ENCODE measurements at regions not wholly inside any gene's neighbourhood (a gene's known extent, or its start where the extent isn't known, plus 50 kb on each side); places are given as distances from the start of the nearest gene placed in this dataset.
"Not testable (repeated sequence)": the region's sequence is repeated elsewhere in the genome, so short reads cannot be mapped to it uniquely, and the experiment has no call there.

DNA sequence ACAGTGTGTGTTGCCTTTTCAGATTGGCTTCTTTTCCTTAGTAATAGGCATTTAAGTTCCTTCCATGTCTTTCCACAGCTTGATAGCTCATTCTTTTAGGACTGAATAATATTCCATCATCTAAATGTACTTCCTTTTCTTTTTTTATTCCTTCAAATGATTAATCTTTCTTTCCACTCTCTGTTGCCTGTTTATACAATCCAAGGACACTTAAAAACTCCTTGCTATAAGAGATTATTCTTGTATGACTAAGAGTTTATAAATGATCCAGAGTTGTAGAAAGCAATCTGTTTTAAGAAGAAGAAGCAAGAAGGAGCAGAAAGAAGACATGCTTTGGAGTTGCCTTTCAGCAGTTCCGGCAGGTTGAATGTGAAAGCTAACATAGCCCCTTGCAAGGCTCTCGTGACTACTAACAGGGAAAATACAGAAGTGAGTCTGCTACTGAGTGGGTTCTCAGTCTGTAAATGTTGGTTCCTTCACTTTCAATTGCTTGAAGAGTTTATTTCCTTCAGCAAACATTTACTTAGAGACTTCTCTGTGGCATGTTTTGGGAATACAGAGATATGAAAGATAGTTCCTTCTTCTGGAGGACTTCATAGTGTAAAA is 123.0 kb downstream of the PMAIP1 start:
- Histone ChIP-seq H3K27me3 (ENCODE audit: control insufficient read depth in 5 of 5, insufficient read depth in 4 of 5, low read length in 5 of 5) (no peaks in the 10 kb centered on the region), H3K9ac (ENCODE audit: low read length in 5 of 5) (no peak overlapping the region), H3K36me3 (ENCODE audit: control insufficient read depth in 5 of 5, insufficient read depth in 5 of 5, low read length in 5 of 5) (no peaks in the 10 kb centered on the region), H3K4me3 (ENCODE audit: low read depth in 1 of 5, low read length in 5 of 5) (no peak overlapping the region), H3K9me3 (ENCODE audit: control insufficient read depth in 5 of 5, low read length in 5 of 5) (no peaks in the 10 kb centered on the region), H3K27ac (ENCODE audit: low read depth, low read length) (no peak overlapping the region), H3K4me1 (ENCODE audit: control insufficient read depth in 5 of 5, insufficient read depth in 5 of 5, low read length in 5 of 5) (peaks cover 0 to 6% (median 0%) of the 10 kb centered on the region in 5 donors)

- no peaks in the 10 kb centered on the region for H3K27me3 ChIP-seq (ENCODE audit: control insufficient read depth in 5 of 5, insufficient read depth in 4 of 5, low read length in 5 of 5)
- no peak overlapping the region for H3K4me3 ChIP-seq (ENCODE audit: low read depth in 1 of 5, low read length in 5 of 5)
- H3K9ac ChIP-seq (ENCODE audit: low read length in 5 of 5) = no peak overlapping the region
- no peaks in the 10 kb centered on the region for H3K9me3 ChIP-seq (ENCODE audit: control insufficient read depth in 5 of 5, low read length in 5 of 5)
- H3K36me3 ChIP-seq (ENCODE audit: control insufficient read depth in 5 of 5, insufficient read depth in 5 of 5, low read length in 5 of 5) = no peaks in the 10 kb centered on the region
- no peak overlapping the region for H3K27ac ChIP-seq (ENCODE audit: low read depth, low read length)
- H3K4me1 ChIP-seq (ENCODE audit: control insufficient read depth in 5 of 5, insufficient read depth in 5 of 5, low read length in 5 of 5) = peaks cover 0 to 6% (median 0%) of the 10 kb centered on the region in 5 donors
Measured at GRCh38 chr18:60021556-60021955, 121.8 kb downstream of the PMAIP1 start.

DNA sequence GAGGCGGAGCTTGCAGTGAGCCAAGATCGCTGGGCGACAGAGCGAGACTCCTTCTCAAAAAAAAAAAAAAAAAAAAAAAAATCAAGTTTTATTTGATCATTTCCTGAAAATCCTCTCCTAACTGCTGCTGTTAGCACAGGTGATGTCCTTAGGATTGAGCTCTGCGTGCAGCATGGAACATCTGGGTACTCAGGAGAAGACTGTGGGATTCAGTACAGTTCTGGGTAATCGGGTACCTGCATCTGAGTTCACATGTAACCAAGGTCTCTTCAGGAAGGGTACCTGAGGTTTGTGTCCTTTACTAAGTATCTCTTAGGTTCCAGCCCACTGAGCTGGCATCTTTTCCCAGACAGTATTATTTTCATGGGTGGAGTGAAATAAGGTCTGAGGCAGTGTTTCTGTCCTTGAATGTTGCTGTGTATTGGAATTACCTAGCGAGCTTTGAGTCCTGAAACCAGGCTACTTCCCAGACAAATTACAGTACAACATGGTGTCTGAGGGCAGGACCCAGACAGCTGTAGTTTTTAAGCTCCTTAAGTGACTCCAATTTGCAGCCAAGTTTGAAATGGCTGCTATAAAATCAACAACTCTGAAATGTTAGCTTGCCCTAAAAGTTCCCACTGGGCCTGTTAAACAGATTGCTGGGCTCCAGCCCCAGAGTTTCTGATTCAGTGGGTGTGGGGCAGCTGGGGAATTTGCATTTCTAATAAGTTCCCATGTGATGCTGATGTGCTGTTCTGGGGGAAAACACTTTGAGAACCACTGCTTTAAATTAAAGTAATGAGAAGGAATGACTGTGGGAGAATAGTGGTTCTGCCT is 120.5 kb downstream of the PMAIP1 start:
- Histone ChIP-seq H3K27ac (ENCODE audit: low read depth, low read length) (no peak overlapping the region), H3K27me3 (ENCODE audit: control insufficient read depth in 5 of 5, insufficient read depth in 4 of 5, low read length in 5 of 5) (no peaks in the 10 kb centered on the region), H3K9me3 (ENCODE audit: control insufficient read depth in 5 of 5, low read length in 5 of 5) (no peaks in the 10 kb centered on the region), H3K36me3 (ENCODE audit: control insufficient read depth in 5 of 5, insufficient read depth in 5 of 5, low read length in 5 of 5) (no peaks in the 10 kb centered on the region), H3K4me3 (ENCODE audit: low read depth in 1 of 5, low read length in 5 of 5) (no peak overlapping the region), H3K9ac (ENCODE audit: low read length in 5 of 5) (peak overlapping the region in 1 of 5 donors; percentile 0), H3K4me1 (ENCODE audit: control insufficient read depth in 5 of 5, insufficient read depth in 5 of 5, low read length in 5 of 5) (peaks cover 0 to 6% (median 0%) of the 10 kb centered on the region in 5 donors)

DNA sequence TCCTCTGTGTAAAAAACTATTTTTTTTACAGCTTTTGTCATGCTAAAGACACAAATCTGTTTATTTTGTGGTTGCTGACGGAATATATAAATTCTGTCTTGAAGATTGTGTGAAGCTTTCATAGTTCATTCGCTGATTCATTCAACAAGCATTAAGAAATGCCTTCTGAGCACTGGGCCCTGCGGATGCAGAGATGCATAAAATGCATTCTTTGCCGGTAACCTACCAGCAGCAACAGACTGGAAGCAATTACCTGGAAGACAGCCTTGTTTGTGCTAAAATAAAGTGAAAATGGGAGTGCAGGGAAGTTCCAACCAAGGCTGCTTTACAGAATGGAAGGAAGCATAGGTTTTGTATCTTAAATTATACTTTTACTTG is 119.7 kb downstream of the PMAIP1 start:
- no peak overlapping the region for H3K27ac ChIP-seq (ENCODE audit: low read depth, low read length)
- H3K27me3 ChIP-seq (ENCODE audit: control insufficient read depth in 5 of 5, insufficient read depth in 4 of 5, low read length in 5 of 5) = no peaks in the 10 kb centered on the region
- H3K36me3 ChIP-seq (ENCODE audit: control insufficient read depth in 5 of 5, insufficient read depth in 5 of 5, low read length in 5 of 5) = no peaks in the 10 kb centered on the region

GRCh38 chr18:60018618-60019462 is 119.0 kb downstream of the PMAIP1 start:
- H3K9me3 ChIP-seq (ENCODE audit: control insufficient read depth in 5 of 5, low read length in 5 of 5) = no peaks in the 10 kb centered on the region
- H3K9ac ChIP-seq (ENCODE audit: low read length in 5 of 5) = no peak overlapping the region
- no peaks in the 10 kb centered on the region for H3K36me3 ChIP-seq (ENCODE audit: control insufficient read depth in 5 of 5, insufficient read depth in 5 of 5, low read length in 5 of 5)

More for the DNA sequence above, 119.7 kb downstream of the PMAIP1 start:
- H3K9me3 ChIP-seq (ENCODE audit: control insufficient read depth in 5 of 5, low read length in 5 of 5) = no peaks in the 10 kb centered on the region
- no peaks in the 10 kb centered on the region for H3K4me1 ChIP-seq (ENCODE audit: control insufficient read depth in 5 of 5, insufficient read depth in 5 of 5, low read length in 5 of 5)
- no peak overlapping the region for H3K9ac ChIP-seq (ENCODE audit: low read length in 5 of 5)
- no peak overlapping the region for H3K4me3 ChIP-seq (ENCODE audit: low read depth in 1 of 5, low read length in 5 of 5)

DNA sequence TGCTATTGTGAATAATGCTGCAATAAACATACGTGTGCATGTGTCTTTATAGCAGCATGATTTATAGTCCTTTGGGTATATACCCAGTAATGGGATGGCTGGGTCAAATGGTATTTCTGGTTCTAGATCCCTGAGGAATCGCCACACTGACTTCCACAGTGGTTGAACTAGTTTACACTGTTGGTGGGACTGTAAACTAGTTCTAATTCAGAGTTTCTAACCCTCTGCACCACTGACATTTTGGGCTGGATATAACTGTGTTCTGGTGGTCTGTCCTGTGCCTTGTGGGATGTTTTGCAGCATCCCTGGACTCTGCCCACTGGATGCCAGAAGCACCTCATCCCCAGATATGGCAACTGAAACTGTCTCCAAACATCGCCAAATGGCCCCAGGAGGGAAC is 118.3 kb downstream of the PMAIP1 start:
- H3K4me1 ChIP-seq (ENCODE audit: control insufficient read depth in 5 of 5, insufficient read depth in 5 of 5, low read length in 5 of 5); H3K27ac ChIP-seq (ENCODE audit: low read depth, low read length); H3K27me3 ChIP-seq (ENCODE audit: control insufficient read depth in 5 of 5, insufficient read depth in 4 of 5, low read length in 5 of 5); H3K4me3 ChIP-seq (ENCODE audit: low read depth in 1 of 5, low read length in 5 of 5); H3K36me3 ChIP-seq (ENCODE audit: control insufficient read depth in 5 of 5, insufficient read depth in 5 of 5, low read length in 5 of 5); H3K9ac ChIP-seq (ENCODE audit: low read length in 5 of 5); H3K9me3 ChIP-seq (ENCODE audit: control insufficient read depth in 5 of 5, low read length in 5 of 5): not testable (repeated sequence)

More at GRCh38 chr18:60018618-60019462, 119.0 kb downstream of the PMAIP1 start:
- H3K27ac ChIP-seq (ENCODE audit: low read depth, low read length) = no peak overlapping the region
- no peaks in the 10 kb centered on the region for H3K27me3 ChIP-seq (ENCODE audit: control insufficient read depth in 5 of 5, insufficient read depth in 4 of 5, low read length in 5 of 5)
- no peaks in the 10 kb centered on the region for H3K4me1 ChIP-seq (ENCODE audit: control insufficient read depth in 5 of 5, insufficient read depth in 5 of 5, low read length in 5 of 5)
- no peak overlapping the region for H3K4me3 ChIP-seq (ENCODE audit: low read depth in 1 of 5, low read length in 5 of 5)

GRCh38 chr18:60017371-60017770 is 117.6 kb downstream of the PMAIP1 start:
- no peaks in the 10 kb centered on the region for H3K4me1 ChIP-seq (ENCODE audit: control insufficient read depth in 5 of 5, insufficient read depth in 5 of 5, low read length in 5 of 5)
- no peaks in the 10 kb centered on the region for H3K27me3 ChIP-seq (ENCODE audit: control insufficient read depth in 5 of 5, insufficient read depth in 4 of 5, low read length in 5 of 5)
- no peaks in the 10 kb centered on the region for H3K36me3 ChIP-seq (ENCODE audit: control insufficient read depth in 5 of 5, insufficient read depth in 5 of 5, low read length in 5 of 5)
- no peaks in the 10 kb centered on the region for H3K9me3 ChIP-seq (ENCODE audit: control insufficient read depth in 5 of 5, low read length in 5 of 5)
- H3K4me3 ChIP-seq (ENCODE audit: low read depth in 1 of 5, low read length in 5 of 5) = no peak overlapping the region
- H3K27ac ChIP-seq (ENCODE audit: low read depth, low read length) = no peak overlapping the region
- H3K9ac ChIP-seq (ENCODE audit: low read length in 5 of 5) = no peak overlapping the region

DNA sequence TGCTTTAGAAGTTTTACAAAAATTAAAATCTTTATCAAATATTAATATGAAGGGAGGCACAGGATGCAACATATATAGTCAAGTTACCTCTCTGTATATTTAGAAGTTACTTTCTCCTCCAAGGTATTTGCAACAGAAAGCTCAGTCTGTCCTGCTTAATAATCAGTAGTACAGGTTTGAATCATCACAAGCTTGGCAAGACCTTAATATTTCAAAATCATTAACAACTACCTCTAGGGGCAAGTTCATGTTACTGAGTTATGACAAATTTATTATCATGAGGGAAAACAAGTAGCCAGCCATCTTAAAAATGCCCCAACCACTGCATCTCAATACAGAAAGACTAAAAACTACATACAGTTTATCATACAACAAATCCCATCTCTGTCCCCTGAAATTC is 116.0 kb downstream of the PMAIP1 start:
- not testable (repeated sequence) for H3K27me3 ChIP-seq (ENCODE audit: control insufficient read depth in 5 of 5, insufficient read depth in 4 of 5, low read length in 5 of 5); H3K36me3 ChIP-seq (ENCODE audit: control insufficient read depth in 5 of 5, insufficient read depth in 5 of 5, low read length in 5 of 5); H3K27ac ChIP-seq (ENCODE audit: low read depth, low read length); H3K4me3 ChIP-seq (ENCODE audit: low read depth in 1 of 5, low read length in 5 of 5); H3K4me1 ChIP-seq (ENCODE audit: control insufficient read depth in 5 of 5, insufficient read depth in 5 of 5, low read length in 5 of 5); H3K9ac ChIP-seq (ENCODE audit: low read length in 5 of 5); H3K9me3 ChIP-seq (ENCODE audit: control insufficient read depth in 5 of 5, low read length in 5 of 5)

- not testable (repeated sequence) for H3K9ac ChIP-seq (ENCODE audit: low read length in 5 of 5); H3K36me3 ChIP-seq (ENCODE audit: control insufficient read depth in 5 of 5, insufficient read depth in 5 of 5, low read length in 5 of 5); H3K4me3 ChIP-seq (ENCODE audit: low read depth in 1 of 5, low read length in 5 of 5); H3K4me1 ChIP-seq (ENCODE audit: control insufficient read depth in 5 of 5, insufficient read depth in 5 of 5, low read length in 5 of 5); H3K27me3 ChIP-seq (ENCODE audit: control insufficient read depth in 5 of 5, insufficient read depth in 4 of 5, low read length in 5 of 5); H3K9me3 ChIP-seq (ENCODE audit: control insufficient read depth in 5 of 5, low read length in 5 of 5); H3K27ac ChIP-seq (ENCODE audit: low read depth, low read length)
Measured at GRCh38 chr18:60013148-60013547, 113.4 kb downstream of the PMAIP1 start.

DNA sequence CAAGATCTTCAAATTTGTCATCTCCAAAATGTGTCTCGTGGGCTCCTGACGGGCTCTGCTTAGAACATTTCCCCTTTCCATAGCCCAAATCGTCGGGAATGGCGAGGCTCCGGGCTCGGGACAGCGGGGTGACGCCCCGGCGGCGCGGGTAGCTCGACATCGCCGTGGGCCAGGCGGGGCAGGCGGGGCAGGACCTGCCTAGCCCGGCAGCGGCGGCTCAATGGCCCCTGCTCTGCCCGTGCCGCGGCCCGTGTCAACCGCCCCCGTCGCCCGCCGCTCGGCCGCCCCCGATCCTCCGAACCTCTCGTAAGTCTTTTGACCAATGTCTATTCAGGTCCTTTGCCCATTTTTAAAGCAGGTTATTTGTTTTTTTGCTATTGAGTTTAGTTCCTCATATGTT is 111.2 kb downstream of the PMAIP1 start:
- Histone ChIP-seq H3K9me3 (ENCODE audit: control insufficient read depth in 5 of 5, low read length in 5 of 5) (no peaks in the 10 kb centered on the region), H3K27ac (ENCODE audit: low read depth, low read length) (no peak overlapping the region), H3K27me3 (ENCODE audit: control insufficient read depth in 5 of 5, insufficient read depth in 4 of 5, low read length in 5 of 5) (no peaks in the 10 kb centered on the region), H3K4me1 (ENCODE audit: control insufficient read depth in 5 of 5, insufficient read depth in 5 of 5, low read length in 5 of 5) (no peaks in the 10 kb centered on the region), H3K36me3 (ENCODE audit: control insufficient read depth in 5 of 5, insufficient read depth in 5 of 5, low read length in 5 of 5) (no peaks in the 10 kb centered on the region), H3K4me3 (ENCODE audit: low read depth in 1 of 5, low read length in 5 of 5) (no peak overlapping the region), H3K9ac (ENCODE audit: low read length in 5 of 5) (no peak overlapping the region)
